ENCODE measurements at regions not wholly inside any gene's neighbourhood (a gene's known extent, or its start where the extent isn't known, plus 50 kb on each side); places are given as distances from the start of the nearest gene placed in this dataset.

GRCh38 chr10:4234661-4235060 lies 449.7 kb upstream of the KLF6 start:
- TF ChIP-seq CTCF (IDR thresholded peaks at IDR 0.05; ENCODE audit: control extremely low read depth, extremely low read depth, low read depth, missing control alignments), result no peak
- DNase-seq (ENCODE audit: extremely low spot score), result no peak
- POLR2A ChIA-PET, result no interaction called here
- CTCF ChIA-PET, result interaction anchor here (1.1 kb wide), 1 partner anchor 1020 kb away, joined by 3 read pairs; no protein-coding TSS in a partner anchor

GRCh38 chr10:4231439-4231838 lies 446.4 kb upstream of the KLF6 start:
- ChIA-PET POLR2A (no interaction called here), CTCF (interaction anchor here (0.6 kb wide), 1 partner anchor 674 kb away, joined by 3 read pairs; no protein-coding TSS in a partner anchor)
- no peak for DNase-seq (ENCODE audit: extremely low spot score)
- TF ChIP-seq CTCF (IDR thresholded peaks at IDR 0.05; ENCODE audit: control extremely low read depth, extremely low read depth, low read depth, missing control alignments), result no peak

GRCh38 chr10:4230036-4230435 lies 445.0 kb upstream of the KLF6 start:
- no peak for TF ChIP-seq CTCF (IDR thresholded peaks at IDR 0.05; ENCODE audit: control extremely low read depth, extremely low read depth, low read depth, missing control alignments)
- POLR2A ChIA-PET, result no interaction called here
- CTCF ChIA-PET, result interaction anchor here (1.3 to 1.6 kb wide), 2 partner anchors 11 to 16 kb away, joined by 3 to 4 read pairs; no protein-coding TSS in a partner anchor
- DNase-seq (ENCODE audit: extremely low spot score), result no peak

GRCh38 chr10:4229106-4229505 lies 444.1 kb upstream of the KLF6 start:
- TF ChIP-seq CTCF (IDR thresholded peaks at IDR 0.05; ENCODE audit: control extremely low read depth, extremely low read depth, low read depth, missing control alignments), result no peak
- POLR2A ChIA-PET, result no interaction called here
- CTCF ChIA-PET, result interaction anchor here (1.3 kb wide), 1 partner anchor 11 kb away, joined by 4 read pairs; no protein-coding TSS in a partner anchor
- DNase-seq (ENCODE audit: extremely low spot score), result no peak

DNA sequence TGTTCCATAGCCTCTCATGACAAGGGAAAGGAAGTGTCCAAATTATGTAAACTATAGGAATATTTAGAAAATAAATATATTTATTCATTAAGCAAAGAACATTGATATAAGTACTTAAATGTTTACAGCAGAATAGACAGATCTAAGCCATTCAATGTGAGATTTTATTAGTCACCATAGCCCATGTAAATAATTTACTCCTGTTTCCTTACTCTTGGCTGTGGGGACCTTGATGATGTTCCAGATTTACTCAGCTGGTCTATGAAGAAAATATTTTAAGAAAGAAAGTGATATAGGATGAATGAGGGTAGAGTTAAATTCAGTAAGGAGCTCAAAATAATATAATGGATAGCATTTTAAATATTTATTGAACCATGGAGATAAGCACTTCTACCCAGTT lies 442.6 kb upstream of the KLF6 start:
- ChIA-PET CTCF (no interaction called here), POLR2A (no interaction called here)
- no peak for DNase-seq (ENCODE audit: extremely low spot score)
- TF ChIP-seq CTCF (IDR thresholded peaks at IDR 0.05; ENCODE audit: control extremely low read depth, extremely low read depth, low read depth, missing control alignments), result no peak

DNA sequence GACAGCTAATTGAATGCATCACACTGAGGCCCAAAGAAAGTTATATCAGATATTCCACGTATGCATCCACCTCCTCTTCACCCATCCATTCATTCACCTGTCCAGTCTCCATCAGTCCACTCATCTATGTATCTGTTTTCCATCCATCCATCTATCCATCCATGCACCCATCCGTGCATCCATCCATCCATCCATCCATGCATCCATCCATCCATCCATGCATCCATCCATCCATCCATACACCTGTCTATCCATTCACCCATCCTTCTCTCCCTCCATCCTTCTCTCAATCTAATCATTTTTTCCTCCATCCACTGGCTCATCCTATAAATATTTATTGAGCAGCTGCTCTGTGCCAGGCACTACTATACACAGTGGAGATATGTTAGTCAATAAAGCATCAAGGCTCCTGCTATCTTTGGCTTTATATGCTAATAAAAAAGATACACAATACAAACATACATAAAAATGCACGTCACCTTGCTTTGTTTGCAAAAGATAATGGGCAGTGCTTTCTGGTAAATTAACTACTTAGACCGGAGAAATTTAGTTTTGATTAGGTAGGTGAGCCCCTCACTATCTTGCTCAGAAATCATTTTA lies 442.0 kb upstream of the KLF6 start:
- DNase-seq (ENCODE audit: extremely low spot score), result no peak
- no peak for TF ChIP-seq CTCF (IDR thresholded peaks at IDR 0.05; ENCODE audit: control extremely low read depth, extremely low read depth, low read depth, missing control alignments)
- POLR2A ChIA-PET, result no interaction called here
- CTCF ChIA-PET, result no interaction called here

All from GM10248 (cell line).